Rectal smooth muscle tissue (tissue), 1 donor: ENCODE measurements at regions not wholly inside any gene's neighbourhood (a gene's known extent, or its start where the extent isn't known, plus 50 kb on each side); places are given as distances from the start of the nearest gene placed in this dataset.

Experiments
- H3K27ac ChIP-seq: one replicate; pipeline ENCODE4 v1.7.0; 2013; ENCODE audit warnings: low read depth, low read length, inconsistent platforms
- H3K27me3 ChIP-seq: one replicate; pipeline ENCODE4 v1.7.0; 2013; ENCODE audit warnings: low read length; ENCODE audit not compliant: control insufficient read depth, insufficient read depth
- H3K36me3 ChIP-seq: one replicate; pipeline ENCODE4 v1.7.0; 2013; ENCODE audit warnings: low read length; ENCODE audit not compliant: control insufficient read depth, insufficient read depth
- H3K4me1 ChIP-seq: one replicate; pipeline ENCODE4 v1.7.0; 2013; ENCODE audit warnings: low read length; ENCODE audit not compliant: control insufficient read depth, insufficient read depth
- H3K4me3 ChIP-seq: one replicate; pipeline ENCODE4 v1.7.0; 2013; ENCODE audit warnings: low read length
- H3K9ac ChIP-seq: one replicate; pipeline ENCODE4 v1.7.0; 2013; ENCODE audit warnings: low read length

GRCh38 chr14:88128816-88129215 is 123.9 kb downstream of the GPR65 start:
- no peak overlapping the region for H3K4me3 ChIP-seq
- H3K36me3 ChIP-seq, result no peaks in the 10 kb centered on the region
- no peak overlapping the region for H3K27ac ChIP-seq
- no peaks in the 10 kb centered on the region for H3K4me1 ChIP-seq
- H3K27me3 ChIP-seq, result no peaks in the 10 kb centered on the region
- H3K9ac ChIP-seq, result no peak overlapping the region

- Histone ChIP-seq H3K4me3 (no peak overlapping the region), H3K36me3 (no peaks in the 10 kb centered on the region), H3K4me1 (no peaks in the 10 kb centered on the region), H3K9ac (no peak overlapping the region), H3K27ac (peak overlapping the region; percentile 9), H3K27me3 (no peaks in the 10 kb centered on the region)
Observed at GRCh38 chr14:88129306-88130056, 124.5 kb downstream of the GPR65 start.

DNA sequence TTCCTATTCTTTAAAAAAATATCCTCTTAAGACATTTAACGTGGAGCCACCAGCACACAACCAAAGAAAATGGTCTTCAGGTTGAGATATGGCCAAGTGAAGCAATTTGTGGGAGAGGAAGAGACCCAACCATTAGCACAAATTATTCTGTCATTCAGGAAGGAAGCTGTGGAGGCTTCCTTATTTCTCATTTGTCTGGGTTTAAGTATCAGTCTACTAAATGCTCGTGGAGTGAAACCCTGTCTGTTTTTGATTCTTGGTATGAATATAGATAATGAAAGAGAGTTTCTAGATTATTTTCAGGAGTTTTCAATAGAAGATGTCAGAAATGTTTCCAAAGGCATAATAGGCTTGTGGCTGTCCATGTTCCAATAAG is 125.1 kb downstream of the GPR65 start:
- H3K4me3 ChIP-seq, result no peak overlapping the region
- H3K36me3 ChIP-seq, result no peaks in the 10 kb centered on the region
- H3K27me3 ChIP-seq, result no peaks in the 10 kb centered on the region
- H3K27ac ChIP-seq, result peak overlapping the region; percentile 9
- no peak overlapping the region for H3K9ac ChIP-seq
- no peaks in the 10 kb centered on the region for H3K4me1 ChIP-seq
